Astrocyte (in vitro differentiated cells and primary cell): ENCODE measurements at regions not wholly inside any gene's neighbourhood (a gene's known extent, or its start where the extent isn't known, plus 50 kb on each side); places are given as distances from the start of the nearest gene placed in this dataset.

Source experiments
- EZH2 ChIP-seq: IDR thresholded peaks from 2 replicates; pipeline ENCODE4 v1.6.1; 2012; ENCODE audit warnings: mild to moderate bottlenecking, low read length, inconsistent platforms; ENCODE audit not compliant: insufficient read depth
- TF ChIP-seq, protein P1 (sequence below): IDR thresholded peaks from 2 replicates; pipeline ENCODE4 v1.5.1; 2011; ENCODE audit warnings: low read depth, mild to moderate bottlenecking, inconsistent platforms, low read length, moderate library complexity; ENCODE audit not compliant: insufficient read depth

DNA sequence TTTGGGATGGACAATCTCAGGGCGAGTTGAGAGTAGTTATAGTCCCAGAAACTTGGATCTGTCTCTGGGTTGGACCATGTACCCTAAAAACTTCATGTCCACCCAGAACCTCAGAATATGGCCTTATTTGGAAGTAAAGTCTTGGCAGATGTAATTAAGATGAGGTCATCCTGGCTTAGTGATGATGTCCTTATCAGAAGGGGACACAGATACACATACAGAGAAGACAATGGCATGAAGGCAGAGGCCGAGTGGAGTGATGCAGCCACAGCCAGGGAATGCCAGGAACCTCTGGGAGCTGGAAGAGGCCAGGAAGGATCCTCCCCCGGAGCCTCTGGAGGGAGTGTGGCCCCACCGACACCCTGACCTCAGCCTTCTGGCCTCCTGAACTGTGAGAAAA lies 61.2 kb upstream of the STX18 start:
- TF ChIP-seq, protein P1, sequence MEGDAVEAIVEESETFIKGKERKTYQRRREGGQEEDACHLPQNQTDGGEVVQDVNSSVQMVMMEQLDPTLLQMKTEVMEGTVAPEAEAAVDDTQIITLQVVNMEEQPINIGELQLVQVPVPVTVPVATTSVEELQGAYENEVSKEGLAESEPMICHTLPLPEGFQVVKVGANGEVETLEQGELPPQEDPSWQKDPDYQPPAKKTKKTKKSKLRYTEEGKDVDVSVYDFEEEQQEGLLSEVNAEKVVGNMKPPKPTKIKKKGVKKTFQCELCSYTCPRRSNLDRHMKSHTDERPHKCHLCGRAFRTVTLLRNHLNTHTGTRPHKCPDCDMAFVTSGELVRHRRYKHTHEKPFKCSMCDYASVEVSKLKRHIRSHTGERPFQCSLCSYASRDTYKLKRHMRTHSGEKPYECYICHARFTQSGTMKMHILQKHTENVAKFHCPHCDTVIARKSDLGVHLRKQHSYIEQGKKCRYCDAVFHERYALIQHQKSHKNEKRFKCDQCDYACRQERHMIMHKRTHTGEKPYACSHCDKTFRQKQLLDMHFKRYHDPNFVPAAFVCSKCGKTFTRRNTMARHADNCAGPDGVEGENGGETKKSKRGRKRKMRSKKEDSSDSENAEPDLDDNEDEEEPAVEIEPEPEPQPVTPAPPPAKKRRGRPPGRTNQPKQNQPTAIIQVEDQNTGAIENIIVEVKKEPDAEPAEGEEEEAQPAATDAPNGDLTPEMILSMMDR: no peak
- TF ChIP-seq EZH2: no peak
